HEK293 (cell line): ENCODE measurements at regions not wholly inside any gene's neighbourhood (a gene's known extent, or its start where the extent isn't known, plus 50 kb on each side); places are given as distances from the start of the nearest gene placed in this dataset.

Experiments used
- CTCF ChIA-PET: fragments of 350-600 bp; formaldehyde crosslinking; extraction: SDS; loops from one replicate; lab custom pipeline; 2021; ENCODE audit warnings: antibody characterized with exemption; lab: Yijun Ruan, JAX
- POLR2A ChIA-PET: fragments of 300-600 bp; formaldehyde crosslinking; extraction: SDS; loops from one replicate; lab custom pipeline; 2020; ENCODE audit warnings: antibody characterized with exemption, inconsistent platforms; lab: Yijun Ruan, JAX
- H3K27ac ChIP-seq: fragments of 200-500 bp; sonication (Bioruptor generic); 2 replicates; pipeline ENCODE4 v1.5.1; 2014; ENCODE audit warnings: low read depth, low read length, control low read depth, inconsistent platforms; ENCODE audit errors: extremely low read depth
- H3K36me3 ChIP-seq, 2 experiments: fragments of 200-500 bp in 1 of 2; sonication (Bioruptor generic) in 1 of 2; 1 replicate in 1 of 2; 2 replicates in 1 of 2; pipeline ENCODE4 v1.5.1; 2014 to 2017; ENCODE audit warnings: inconsistent platforms in 2 of 2, low read length in 2 of 2; ENCODE audit not compliant: control insufficient read depth in 2 of 2, insufficient read depth in 1 of 2
- H3K4me1 ChIP-seq: fragments of 200-500 bp; sonication (Bioruptor generic); 2 replicates; pipeline ENCODE4 v1.5.1; 2014; ENCODE audit warnings: mild to moderate bottlenecking, low read length, inconsistent platforms; ENCODE audit not compliant: control insufficient read depth, insufficient read depth
- H3K4me3 ChIP-seq: 2 replicates; pipeline ENCODE4 v1.5.1; 2011; ENCODE audit warnings: low read depth, mild to moderate bottlenecking, control low read depth, low read length, moderate library complexity
- H3K9me3 ChIP-seq: fragments of 200-500 bp; sonication (Bioruptor generic); 2 replicates; pipeline ENCODE4 v1.5.1; 2014; ENCODE audit warnings: low read depth, low read length, inconsistent platforms; ENCODE audit not compliant: control insufficient read depth, insufficient read depth
- CTCF ChIP-seq: fragments of 450-650 bp; formaldehyde crosslinking; IDR thresholded peaks from 2 replicates; pipeline ENCODE4 v1.5.1; 2016; ENCODE audit warnings: missing biosample characterization, missing genetic modification characterization
- HOXC10 ChIP-seq: sonication (generic); formaldehyde crosslinking; IDR thresholded peaks from 2 replicates; pipeline ENCODE4 v1.8.1; 2023; ENCODE audit warnings: mild to moderate bottlenecking, missing genetic modification reagents
- ZBTB8A ChIP-seq: fragments of 450-650 bp; formaldehyde crosslinking; IDR thresholded peaks from 2 replicates; pipeline ENCODE4 v1.5.1; 2016; ENCODE audit warnings: missing biosample characterization, missing genetic modification characterization
- ZNF16 ChIP-seq: fragments of 450-650 bp; formaldehyde crosslinking; IDR thresholded peaks from 2 replicates; pipeline ENCODE4 v1.5.1; 2016; ENCODE audit warnings: low read depth, missing biosample characterization, missing genetic modification characterization
- ZNF18 ChIP-seq: fragments of 450-650 bp; formaldehyde crosslinking; IDR thresholded peaks from 2 replicates; pipeline ENCODE4 v1.5.1; 2016; ENCODE audit warnings: missing biosample characterization, missing genetic modification characterization
- ZNF202 ChIP-seq: fragments of 450-650 bp; formaldehyde crosslinking; IDR thresholded peaks from 2 replicates; pipeline ENCODE4 v1.5.1; 2016; ENCODE audit warnings: missing biosample characterization, missing genetic modification characterization, borderline replicate concordance
- ZNF248 ChIP-seq: fragments of 450-650 bp; formaldehyde crosslinking; IDR thresholded peaks from 2 replicates; pipeline ENCODE4 v1.5.1; 2017; ENCODE audit warnings: missing biosample characterization, missing genetic modification characterization
- ZNF280C ChIP-seq: fragments of 450-650 bp; formaldehyde crosslinking; IDR thresholded peaks from 2 replicates; pipeline ENCODE4 v1.5.1; 2016; ENCODE audit warnings: missing biosample characterization, missing genetic modification characterization
- ZNF324 ChIP-seq: fragments of 450-650 bp; formaldehyde crosslinking; IDR thresholded peaks from 2 replicates; pipeline ENCODE4 v1.5.1; 2016; ENCODE audit warnings: missing biosample characterization, missing genetic modification characterization
- ZNF366 ChIP-seq: fragments of 450-650 bp; formaldehyde crosslinking; conservative IDR thresholded peaks from 2 replicates; pipeline ENCODE4 v1.5.1; 2016; ENCODE audit warnings: missing biosample characterization, missing genetic modification characterization
- ZNF37A ChIP-seq: fragments of 450-650 bp; IDR thresholded peaks from 2 replicates; pipeline ENCODE4 v1.5.1; 2018; ENCODE audit warnings: missing biosample characterization, missing genetic modification characterization
- ZNF416 ChIP-seq: fragments of 450-650 bp; formaldehyde crosslinking; IDR thresholded peaks from 2 replicates; pipeline ENCODE4 v1.5.1; 2016; ENCODE audit warnings: missing biosample characterization, missing genetic modification characterization
- ZNF488 ChIP-seq: fragments of 450-650 bp; formaldehyde crosslinking; IDR thresholded peaks from 2 replicates; pipeline ENCODE4 v1.5.1; 2016; ENCODE audit warnings: missing biosample characterization, missing genetic modification characterization
- ZNF561 ChIP-seq: fragments of 450-650 bp; IDR thresholded peaks from 2 replicates; pipeline ENCODE4 v1.5.1; 2018; ENCODE audit warnings: missing biosample characterization, missing genetic modification characterization, borderline replicate concordance
- ZNF629 ChIP-seq: fragments of 450-650 bp; formaldehyde crosslinking; IDR thresholded peaks from 2 replicates; pipeline ENCODE4 v1.5.1; 2017; ENCODE audit warnings: missing biosample characterization, missing genetic modification characterization
- ZNF658 ChIP-seq: fragments of 450-650 bp; formaldehyde crosslinking; IDR thresholded peaks from 2 replicates; pipeline ENCODE4; 2016; ENCODE audit warnings: missing biosample characterization, missing genetic modification characterization
- ZNF677 ChIP-seq: fragments of 450-650 bp; IDR thresholded peaks from 2 replicates; pipeline ENCODE4 v1.5.0; 2018; ENCODE audit warnings: missing biosample characterization, mild to moderate bottlenecking, missing genetic modification characterization, moderate library complexity
- ZNF704 ChIP-seq: fragments of 450-650 bp; formaldehyde crosslinking; IDR thresholded peaks from 2 replicates; pipeline ENCODE4 v1.5.1; 2016; ENCODE audit warnings: missing biosample characterization, missing genetic modification characterization
- ZNF843 ChIP-seq: fragments of 450-650 bp; formaldehyde crosslinking; IDR thresholded peaks from 2 replicates; pipeline ENCODE4 v1.5.1; 2016; ENCODE audit warnings: missing biosample characterization, missing genetic modification characterization

- ChIA-PET CTCF (interaction anchor here (0.8 kb wide), 1 partner anchor 21 kb away, joined by 3 read pairs; no protein-coding TSS in a partner anchor), POLR2A (no interaction called here)
- TF ChIP-seq ZNF366 (tag by site-specific recombination) (no peak), ZNF248 (tag by site-specific recombination) (no peak), ZNF37A (no peak), ZNF561 (tag by site-specific recombination) (no peak), CTCF (tag by site-specific recombination) (no peak), ZNF324 (tag by site-specific recombination) (no peak), ZNF488 (no peak), ZNF416 (tag by site-specific recombination) (no peak), ZNF677 (no peak), ZNF629 (tag by site-specific recombination) (no peak), ZNF704 (tag by site-specific recombination) (no peak), ZNF16 (tag by site-specific recombination) (no peak), ZNF658 (no peak), ZNF18 (tag by site-specific recombination) (no peak), ZNF202 (tag by site-specific recombination) (no peak), HOXC10 (CRISPR knock-in tag) (no peak), ZNF280C (no peak), ZBTB8A (tag by site-specific recombination) (no peak)
- Histone ChIP-seq H3K9me3 (no peaks in the 10 kb centered on the region), H3K36me3 (no peaks in the 10 kb centered on the region), H3K4me3 (no peak overlapping the region), H3K27ac (no peak overlapping the region), H3K4me1 (no peaks in the 10 kb centered on the region)
These were observed 296.0 kb downstream of the SMOC2 start for GRCh38 chr6:168737014-168737413.

GRCh38 chr6:168736039-168736438 is 295.1 kb downstream of the SMOC2 start:
- POLR2A ChIA-PET: no interaction called here
- Histone ChIP-seq H3K27ac (no peak overlapping the region), H3K4me3 (no peak overlapping the region), H3K36me3 (no peaks in the 10 kb centered on the region), H3K4me1 (no peaks in the 10 kb centered on the region), H3K9me3 (no peaks in the 10 kb centered on the region)
- TF ChIP-seq ZNF366 (tag by site-specific recombination) (peak; percentile 67; the same call in 1 of the 2 replicates), ZNF843 (tag by site-specific recombination) (no peak)
- CTCF ChIA-PET: no interaction called here
